GM23338 (cell line): ENCODE measurements at regions not wholly inside any gene's neighbourhood (a gene's known extent, or its start where the extent isn't known, plus 50 kb on each side); places are given as distances from the start of the nearest gene placed in this dataset.

Source experiments
- ATAC-seq: fragments of 200-7000 bp; cut with Tn5 transposase; 3 replicates; pipeline ENCODE4 v1.9.1; 2020
- DNase-seq: peaks from one replicate; pipeline ENCODE4 v3.0.0-alpha.2; 2015; ENCODE audit warnings: low spot score
- H2AFZ ChIP-seq: fragments of 200-600 bp; sonication (generic); 2 replicates; pipeline ENCODE4 v1.8.0; 2016; ENCODE audit warnings: antibody characterized with exemption, mild to moderate bottlenecking, moderate library complexity
- H3F3A ChIP-seq: fragments of 200-600 bp; sonication (generic); replicated peaks from 2 replicates; pipeline ENCODE4 v1.8.0; 2017; ENCODE audit warnings: antibody characterized with exemption, mixed run types, low read depth
- H3K27ac ChIP-seq: fragments of 200-600 bp; sonication (generic); 2 replicates; pipeline ENCODE4 v1.6.1; 2016; ENCODE audit warnings: low read depth
- H3K27me3 ChIP-seq: fragments of 200-600 bp; sonication (generic); 2 replicates; pipeline ENCODE4 v1.8.0; 2016; ENCODE audit warnings: mild to moderate bottlenecking, mixed run types, moderate library complexity; ENCODE audit not compliant: insufficient read depth
- H3K36me3 ChIP-seq: fragments of 200-600 bp; sonication (generic); 2 replicates; pipeline ENCODE4 v1.8.0; 2016; ENCODE audit warnings: mild to moderate bottlenecking; ENCODE audit not compliant: insufficient read depth
- H3K4me1 ChIP-seq: fragments of 200-600 bp; sonication (generic); 2 replicates; pipeline ENCODE4 v1.8.0; 2016; ENCODE audit warnings: mild to moderate bottlenecking, moderate library complexity; ENCODE audit not compliant: insufficient read depth
- H3K4me2 ChIP-seq: fragments of 200-600 bp; sonication (generic); 2 replicates; pipeline ENCODE4 v1.7.1; 2017; ENCODE audit warnings: mixed run types
- H3K4me3 ChIP-seq: fragments of 200-600 bp; sonication (generic); 2 replicates; pipeline ENCODE4 v1.6.1; 2016; ENCODE audit warnings: mixed run types
- H3K79me2 ChIP-seq: fragments of 200-600 bp; sonication (generic); replicated peaks from 2 replicates; pipeline ENCODE4 v1.8.0; 2017; ENCODE audit warnings: mild to moderate bottlenecking; ENCODE audit not compliant: insufficient read depth
- H3K9me2 ChIP-seq: fragments of 200-600 bp; sonication (generic); 2 replicates; pipeline ENCODE4 v1.8.0; 2017; ENCODE audit not compliant: insufficient read depth
- H4K20me1 ChIP-seq: fragments of 200-600 bp; sonication (generic); replicated peaks from 2 replicates; pipeline ENCODE4 v1.8.0; 2017; ENCODE audit warnings: mild to moderate bottlenecking; ENCODE audit not compliant: insufficient read depth
- H3K27ac Mint-ChIP-seq: 2 replicates; pipeline ENCODE4 v1.8.0; 2020; ENCODE audit warnings: inconsistent platforms, mild to moderate bottlenecking, moderate library complexity, mixed read lengths
- H3K27me3 Mint-ChIP-seq: 3 replicates; pipeline ENCODE4 v1.8.0; 2022; ENCODE audit warnings: low read depth, mild to moderate bottlenecking, moderate library complexity, mixed read lengths, inconsistent platforms; ENCODE audit not compliant: insufficient read depth, poor library complexity
- H3K36me3 Mint-ChIP-seq: 3 replicates; pipeline ENCODE4 v1.8.0; 2021; ENCODE audit warnings: low read depth, mild to moderate bottlenecking, inconsistent platforms, moderate library complexity, mixed read lengths
- H3K4me1 Mint-ChIP-seq: 3 replicates; pipeline ENCODE4 v1.8.0; 2020; ENCODE audit warnings: mild to moderate bottlenecking, inconsistent platforms, mixed read lengths
- H3K4me3 Mint-ChIP-seq: 3 replicates; pipeline ENCODE4 v1.8.0; 2021; ENCODE audit warnings: moderate library complexity, mild to moderate bottlenecking, inconsistent platforms, mixed read lengths
- H3K9me3 Mint-ChIP-seq: 3 replicates; pipeline ENCODE4 v1.8.0; 2020; ENCODE audit warnings: moderate library complexity, mild to moderate bottlenecking, inconsistent platforms, mixed read lengths
- CREB1 ChIP-seq: fragments of 250-450 bp; sonication (Bioruptor Pico); IDR thresholded peaks from 2 replicates; pipeline ENCODE4 v1.5.0; 2020; ENCODE audit warnings: low read depth, mild to moderate bottlenecking, moderate library complexity
- CTCF ChIP-seq, 2 experiments: fragments of 200-600 bp in 1 of 2; sonication (generic) in 1 of 2; conservative IDR thresholded peaks; 2 replicates each; pipeline versions ENCODE4 v1.5.1 to v1.6.1; 2016 to 2017; ENCODE audit warnings: antibody characterized with exemption in 2 of 2, low read depth in 2 of 2, mild to moderate bottlenecking in 2 of 2, moderate library complexity in 1 of 2
- ETS1 ChIP-seq: IDR thresholded peaks from 2 replicates; pipeline ENCODE4 v1.6.1; 2016; ENCODE audit warnings: antibody characterized with exemption
- EZH2 ChIP-seq: fragments of 200-600 bp; sonication (generic); IDR thresholded peaks from one replicate; pipeline ENCODE4 v1.8.0; 2017; ENCODE audit warnings: antibody characterized with exemption, mild to moderate bottlenecking, low read depth; ENCODE audit not compliant: unreplicated experiment
- EZH2phosphoT487 ChIP-seq: fragments of 200-600 bp; sonication (generic); IDR thresholded peaks from one replicate; pipeline ENCODE4 v1.8.1; 2018; ENCODE audit warnings: antibody characterized with exemption; ENCODE audit not compliant: unreplicated experiment
- JUNB ChIP-seq: IDR thresholded peaks from one replicate; pipeline ENCODE4 v1.6.1; 2016; ENCODE audit warnings: antibody characterized with exemption; ENCODE audit not compliant: unreplicated experiment
- NANOG ChIP-seq: IDR thresholded peaks from 2 replicates; pipeline ENCODE4 v1.6.1; 2016; ENCODE audit warnings: antibody characterized with exemption, borderline replicate concordance
- POLR2AphosphoS5 ChIP-seq: IDR thresholded peaks from 2 replicates; pipeline ENCODE4 v1.6.1; 2016; ENCODE audit warnings: antibody characterized with exemption, low read depth
- REST ChIP-seq: IDR thresholded peaks from one replicate; pipeline ENCODE4 v1.6.1; 2018; ENCODE audit warnings: antibody characterized with exemption; ENCODE audit not compliant: unreplicated experiment
- STAT1 ChIP-seq: IDR thresholded peaks from one replicate; pipeline ENCODE4 v1.6.1; 2016; ENCODE audit warnings: antibody characterized with exemption; ENCODE audit not compliant: unreplicated experiment
- ZNF114 ChIP-seq: fragments of 250-450 bp; sonication (Bioruptor Pico); IDR thresholded peaks from 2 replicates; pipeline ENCODE4 v1.5.0; 2020; ENCODE audit warnings: mild to moderate bottlenecking, moderate library complexity
- ZNF331 ChIP-seq: fragments of 250-450 bp; sonication (Bioruptor Pico); IDR thresholded peaks from 2 replicates; pipeline ENCODE4 v1.5.0; 2020; ENCODE audit warnings: low read depth, mild to moderate bottlenecking, moderate library complexity
- ZNF462 ChIP-seq: fragments of 250-450 bp; sonication (Bioruptor Pico); IDR thresholded peaks from 2 replicates; pipeline ENCODE4 v1.5.0; 2020; ENCODE audit warnings: mild to moderate bottlenecking, moderate library complexity

- H3K36me3 Mint-ChIP-seq: no peaks in the 10 kb centered on the region
- Histone ChIP-seq H3K4me3 (no peak overlapping the region), H3F3A (no peaks in the 10 kb centered on the region), H3K27ac (no peak overlapping the region), H2AFZ (no peak overlapping the region), H3K36me3 (no peaks in the 10 kb centered on the region), H3K79me2 (no peaks in the 10 kb centered on the region), H3K4me1 (no peaks in the 10 kb centered on the region), H3K9me2 (0 out of 2 replicates have a peak, but pooled peaks cover 6% of the 10 kb centered on the region), H4K20me1 (no peaks in the 10 kb centered on the region), H3K4me2 (no peak overlapping the region), H3K27me3 (no peaks in the 10 kb centered on the region)
- TF ChIP-seq POLR2AphosphoS5: no peak
- no peak for TF ChIP-seq ZNF331 (CRISPR knock-in tag)
- no peak for TF ChIP-seq REST
- TF ChIP-seq ZNF114 (CRISPR knock-in tag): no peak
- TF ChIP-seq JUNB: no peak
- no peak for TF ChIP-seq ETS1
- TF ChIP-seq CTCF (conservative IDR thresholded peaks at IDR 0.05; ENCODE audit: low read depth in 2 of 2): no peak
- TF ChIP-seq NANOG: no peak
- TF ChIP-seq STAT1: no peak
- no peak for TF ChIP-seq ZNF462
- TF ChIP-seq CREB1 (CRISPR knock-in tag): no peak
- TF ChIP-seq EZH2phosphoT487: no peak
- no peak for TF ChIP-seq EZH2
- no peak for DNase-seq
- no peak for ATAC-seq
- no peaks in the 10 kb centered on the region for H3K9me3 Mint-ChIP-seq
- peaks cover 2% of the 10 kb centered on the region for H3K27me3 Mint-ChIP-seq
- H3K27ac Mint-ChIP-seq: no peak overlapping the region
- no peak overlapping the region for H3K4me3 Mint-ChIP-seq
- no peaks in the 10 kb centered on the region for H3K4me1 Mint-ChIP-seq
These were observed 156.5 kb upstream of the IL12B start for GRCh38 chr5:159486836-159487235.
